MM.1S (cell line): ENCODE measurements at regions not wholly inside any gene's neighbourhood (a gene's known extent, or its start where the extent isn't known, plus 50 kb on each side); places are given as distances from the start of the nearest gene placed in this dataset.

Experiments used
- CTCF ChIP-seq: fragments of 300-600 bp; sonication (generic); IDR thresholded peaks from 2 replicates; pipeline ENCODE4 v1.5.1; 2016; ENCODE audit warnings: antibody characterized with exemption, low read length, mixed read lengths
- EZH2 ChIP-seq: fragments of 300-600 bp; sonication (generic); optimal IDR thresholded peaks from 2 replicates; pipeline ENCODE3; 2017; ENCODE audit warnings: low read depth, mild to moderate bottlenecking, antibody characterized with exemption, low read length, mixed read lengths
- EZH2phosphoT487 ChIP-seq: fragments of 300-600 bp; sonication (generic); IDR thresholded peaks from 2 replicates; pipeline ENCODE4 v1.6.1; 2018; ENCODE audit warnings: antibody characterized with exemption, low read length

DNA sequence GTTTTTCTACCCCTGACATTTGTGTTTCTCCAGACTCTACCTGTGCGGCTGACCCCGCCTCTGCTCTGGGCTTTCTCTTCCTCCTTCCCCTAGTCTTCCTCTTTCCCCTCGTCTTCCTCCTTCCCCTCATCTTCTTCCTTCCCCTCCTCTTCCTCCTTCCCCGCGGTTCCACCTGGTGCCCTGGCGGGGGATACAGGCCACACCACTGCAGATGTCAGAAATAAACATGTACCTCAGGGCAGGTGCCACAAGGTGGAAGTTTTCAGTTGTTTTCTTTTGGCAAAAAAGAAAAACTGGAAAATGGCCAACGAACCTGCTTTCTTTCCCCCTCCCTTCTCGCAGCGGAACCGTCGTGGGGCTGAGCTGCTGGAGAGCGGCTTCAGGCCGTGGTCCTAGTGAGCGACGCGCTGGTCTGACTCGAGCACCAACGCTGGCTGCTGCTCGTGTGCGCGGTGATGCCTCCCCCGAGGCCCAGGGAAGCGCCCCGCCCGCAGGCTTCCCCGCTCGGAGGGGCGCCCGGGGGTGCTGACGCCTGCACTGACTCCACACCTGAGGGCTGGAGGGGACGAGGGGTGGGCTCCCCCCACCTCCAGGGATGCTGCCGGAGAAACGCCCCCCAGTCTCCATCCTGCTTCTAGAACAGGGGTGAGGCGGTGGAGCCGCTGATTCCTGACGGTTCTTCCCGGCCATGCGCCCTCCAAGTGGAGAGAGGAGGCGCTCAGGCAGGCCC lies 83.7 kb upstream of the ZNF516 start:
- TF ChIP-seq CTCF (no peak), EZH2 (no peak), EZH2phosphoT487 (no peak)
